ENCODE measurements at regions not wholly inside any gene's neighbourhood (a gene's known extent, or its start where the extent isn't known, plus 50 kb on each side); places are given as distances from the start of the nearest gene placed in this dataset.
A peak's percentile ranks its signal among the peaks of the same experiment; 100 is the strongest.

GRCh38 chr5:56527174-56527573 is 288.2 kb upstream of the MAP3K1 start:
- Histone ChIP-seq H3K4me1 (no peaks in the 10 kb centered on the region), H3K36me3 (no peaks in the 10 kb centered on the region), H3K4me3 (no peak overlapping the region), H3K27me3 (no peaks in the 10 kb centered on the region), H3K9me3 (no peaks in the 10 kb centered on the region), H3K27ac (peak overlapping the region in 2 of 4 donors; percentile 14 to 65)
- DNase-seq = peak in 2 of 3 donors; percentile 67 to 81
- TF ChIP-seq CTCF (IDR thresholded peaks at IDR 0.05) (no peak), POLR2A (IDR thresholded peaks at IDR 0.05) (peak in 1 of 2 donors; percentile 69)

- peak in 1 of 3 donors; percentile 78 for DNase-seq
- TF ChIP-seq POLR2A (IDR thresholded peaks at IDR 0.05) = no peak
- no peak for TF ChIP-seq CTCF (IDR thresholded peaks at IDR 0.05)
- no peaks in the 10 kb centered on the region for H3K9me3 ChIP-seq
- H3K4me1 ChIP-seq = no peaks in the 10 kb centered on the region
- no peaks in the 10 kb centered on the region for H3K36me3 ChIP-seq
- H3K27me3 ChIP-seq = no peaks in the 10 kb centered on the region
- H3K27ac ChIP-seq = no peak overlapping the region
- no peak overlapping the region for H3K4me3 ChIP-seq
These were observed 290.2 kb upstream of the MAP3K1 start for GRCh38 chr5:56525113-56525512.

- H3K9me3 ChIP-seq = no peaks in the 10 kb centered on the region
- H3K27ac ChIP-seq = no peak overlapping the region
- no peaks in the 10 kb centered on the region for H3K36me3 ChIP-seq
- H3K27me3 ChIP-seq = no peaks in the 10 kb centered on the region
- no peaks in the 10 kb centered on the region for H3K4me1 ChIP-seq
- no peak for DNase-seq
- TF ChIP-seq POLR2A (IDR thresholded peaks at IDR 0.05) (no peak), CTCF (IDR thresholded peaks at IDR 0.05) (no peak)
- no peak overlapping the region for H3K4me3 ChIP-seq
These were observed 290.9 kb upstream of the ANKRD55 start for GRCh38 chr5:56523790-56524575.

GRCh38 chr5:56522960-56523359 is 289.8 kb upstream of the ANKRD55 start:
- H3K4me1 ChIP-seq = no peaks in the 10 kb centered on the region
- no peak overlapping the region for H3K27ac ChIP-seq
- no peaks in the 10 kb centered on the region for H3K9me3 ChIP-seq
- no peak for DNase-seq
- no peaks in the 10 kb centered on the region for H3K27me3 ChIP-seq
- no peaks in the 10 kb centered on the region for H3K36me3 ChIP-seq
- H3K4me3 ChIP-seq = no peak overlapping the region
- TF ChIP-seq CTCF (IDR thresholded peaks at IDR 0.05) = no peak
- no peak for TF ChIP-seq POLR2A (IDR thresholded peaks at IDR 0.05)

GRCh38 chr5:56522169-56522568 is 289.0 kb upstream of the ANKRD55 start:
- peaks cover 0 to 2% (median under 1%) of the 10 kb centered on the region in 4 donors for H3K4me1 ChIP-seq
- no peak overlapping the region for H3K4me3 ChIP-seq

More at GRCh38 chr5:56522169-56522568, 289.0 kb upstream of the ANKRD55 start:
- H3K27me3 ChIP-seq = no peaks in the 10 kb centered on the region
- TF ChIP-seq POLR2A (IDR thresholded peaks at IDR 0.05) (no peak), CTCF (IDR thresholded peaks at IDR 0.05) (no peak)
- H3K27ac ChIP-seq = no peak overlapping the region
- no peaks in the 10 kb centered on the region for H3K36me3 ChIP-seq
- DNase-seq = no peak
- no peaks in the 10 kb centered on the region for H3K9me3 ChIP-seq
